Bone marrow (tissue), 2 donors: ENCODE measurements at regions not wholly inside any gene's neighbourhood (a gene's known extent, or its start where the extent isn't known, plus 50 kb on each side); places are given as distances from the start of the nearest gene placed in this dataset.

Experiments used
- DNase-seq, 2 donors: peaks; one replicate each; lab custom pipeline; 2025; lab: John Stamatoyannopoulos, UW

DNA sequence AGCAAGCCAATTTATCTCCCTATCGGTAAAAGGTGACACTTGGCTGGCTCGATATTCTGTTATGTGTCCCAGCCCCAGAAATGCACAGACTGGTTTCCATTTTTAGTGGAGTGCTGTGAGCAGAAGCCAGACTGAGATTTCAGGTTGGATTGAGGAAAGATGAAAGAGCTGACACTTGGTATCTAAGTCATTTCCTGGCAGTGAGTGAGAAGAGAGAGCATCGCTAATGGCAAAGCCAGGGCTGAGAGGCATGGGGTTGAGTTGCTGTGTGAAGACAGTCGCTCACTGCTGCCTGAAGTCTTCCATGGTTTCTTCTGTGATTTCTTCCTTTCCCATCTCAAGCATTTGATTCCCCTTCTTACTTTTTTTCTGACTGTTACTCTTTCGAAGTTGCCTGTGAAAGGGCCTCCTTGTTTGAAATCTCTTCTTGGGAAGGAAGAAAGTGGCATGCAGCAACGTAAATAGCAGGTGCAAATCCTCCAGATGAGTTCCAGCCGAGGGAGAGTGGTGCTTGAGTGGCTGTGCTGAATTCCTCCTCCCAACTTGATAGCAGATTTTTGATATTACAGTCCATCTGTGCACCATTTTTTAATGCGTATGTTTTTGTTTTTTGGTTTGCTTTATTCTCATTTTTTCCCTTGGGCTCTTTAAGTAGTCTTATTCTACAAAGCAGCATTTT is 109.2 kb upstream of the LIMCH1 start:
- no peak for DNase-seq

DNA sequence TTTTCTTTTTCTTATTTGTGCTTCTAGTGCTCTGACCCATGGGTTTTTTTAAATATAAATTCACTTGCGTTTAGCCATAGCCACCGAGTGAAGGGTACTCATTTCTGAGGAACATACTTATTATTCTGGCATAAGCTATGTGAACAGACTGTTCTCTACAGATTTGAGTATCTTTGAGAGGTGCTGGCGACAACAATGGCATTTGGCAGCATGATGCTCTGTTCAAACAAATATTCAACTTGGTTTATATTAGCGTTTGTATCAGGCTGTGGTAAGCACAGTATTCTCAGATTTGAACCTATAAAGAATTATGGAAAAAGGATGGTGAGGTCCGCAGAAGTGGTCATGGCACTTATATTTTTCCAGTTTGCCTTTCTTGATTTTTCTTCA is 108.7 kb upstream of the LIMCH1 start:
- no peak for DNase-seq

DNA sequence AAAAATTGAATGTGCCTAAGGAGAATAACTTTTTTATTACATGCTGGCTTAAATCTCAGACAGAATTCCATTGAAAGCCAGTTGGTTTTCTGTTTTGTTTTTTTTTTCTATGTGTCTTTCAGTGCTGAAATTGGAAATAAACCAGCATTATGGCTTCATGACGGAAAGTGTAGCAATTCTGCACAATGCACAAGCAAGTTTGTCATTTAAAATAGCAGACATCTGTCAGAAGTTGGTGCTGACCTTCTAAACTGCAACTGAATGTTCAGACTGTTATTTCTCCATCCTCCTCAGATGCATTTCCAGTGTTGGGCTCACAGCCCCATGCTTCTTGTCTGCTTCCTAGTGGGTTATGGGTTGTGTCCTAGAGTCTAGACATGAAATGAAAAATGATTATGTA is 107.2 kb upstream of the LIMCH1 start:
- no peak for DNase-seq

DNA sequence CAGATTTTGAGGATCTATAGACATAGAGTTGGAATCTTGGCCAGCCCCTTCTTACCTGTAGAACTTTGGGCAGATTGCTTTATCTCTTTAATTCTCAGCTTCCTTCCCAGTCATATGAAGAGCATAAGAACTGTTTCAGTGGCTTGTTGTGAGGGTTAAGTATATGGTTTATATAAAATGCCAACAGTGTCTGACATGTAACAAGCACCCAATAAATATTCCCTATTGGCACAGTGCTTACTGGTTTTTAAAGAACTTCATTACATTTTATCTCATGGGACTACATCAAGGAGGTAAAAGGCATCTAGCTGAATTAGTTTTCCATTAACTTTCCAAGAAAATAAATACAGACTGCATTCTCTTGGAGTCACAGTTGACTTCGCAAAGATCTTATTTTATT is 106.7 kb upstream of the LIMCH1 start:
- DNase-seq: no peak

DNA sequence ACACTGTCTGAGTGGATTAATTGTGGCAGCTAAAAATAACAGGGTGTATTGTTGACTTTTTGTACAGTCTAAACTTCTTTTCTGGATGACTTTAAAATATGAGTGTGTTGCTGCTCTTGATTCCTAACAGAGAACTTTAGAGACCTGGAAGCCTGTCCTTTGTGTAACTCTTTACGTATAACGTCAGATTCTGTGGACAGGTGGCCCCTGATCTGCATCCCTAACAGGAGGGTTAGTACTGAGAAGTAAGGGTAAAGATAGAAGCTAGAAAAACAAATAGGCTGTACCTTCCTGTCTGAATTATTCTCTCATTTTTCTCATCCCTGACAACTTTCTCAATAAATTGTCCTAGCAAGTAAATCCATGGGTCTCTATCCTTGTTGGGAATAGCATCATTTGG is 105.7 kb upstream of the LIMCH1 start:
- DNase-seq: no peak

DNA sequence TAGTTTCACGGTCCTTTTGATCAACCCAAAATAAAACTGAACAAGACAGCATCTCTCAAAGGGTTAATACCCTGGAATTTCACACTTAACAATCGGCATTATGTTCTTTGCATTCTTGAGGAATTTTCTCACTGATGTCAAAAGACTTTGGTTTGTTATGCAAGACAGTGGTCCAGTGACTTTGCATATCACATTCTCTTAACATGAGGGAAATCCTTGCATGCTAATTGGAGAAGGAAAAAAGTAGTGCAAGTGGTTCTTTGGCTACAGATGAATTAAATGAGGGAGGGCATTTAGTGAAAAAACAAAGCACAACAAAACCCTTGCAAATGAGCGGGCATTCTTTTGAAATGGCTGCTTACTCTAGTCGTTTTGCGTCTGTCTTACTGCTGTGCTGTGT is 105.1 kb upstream of the LIMCH1 start:
- no peak for DNase-seq

DNA sequence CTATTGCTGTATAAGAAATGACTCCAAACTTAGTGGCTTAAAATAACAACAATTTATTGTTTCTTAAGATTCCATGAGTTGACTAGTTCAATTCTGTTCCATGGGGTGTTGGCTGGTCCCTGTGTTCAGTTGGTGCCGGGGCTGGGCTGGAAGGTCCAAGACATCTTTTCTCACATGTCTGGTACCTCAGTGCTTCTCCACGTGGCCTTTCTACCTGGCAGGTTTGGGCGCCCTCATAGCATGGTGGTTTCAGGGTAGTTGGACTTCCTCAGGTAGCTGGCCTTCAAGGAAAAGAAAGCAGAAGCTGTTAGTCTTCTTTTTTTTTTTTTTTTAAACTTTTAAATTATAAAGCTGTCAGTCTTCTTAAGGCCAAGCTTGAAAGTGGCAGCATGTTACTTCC is 104.6 kb upstream of the LIMCH1 start:
- no peak for DNase-seq

DNA sequence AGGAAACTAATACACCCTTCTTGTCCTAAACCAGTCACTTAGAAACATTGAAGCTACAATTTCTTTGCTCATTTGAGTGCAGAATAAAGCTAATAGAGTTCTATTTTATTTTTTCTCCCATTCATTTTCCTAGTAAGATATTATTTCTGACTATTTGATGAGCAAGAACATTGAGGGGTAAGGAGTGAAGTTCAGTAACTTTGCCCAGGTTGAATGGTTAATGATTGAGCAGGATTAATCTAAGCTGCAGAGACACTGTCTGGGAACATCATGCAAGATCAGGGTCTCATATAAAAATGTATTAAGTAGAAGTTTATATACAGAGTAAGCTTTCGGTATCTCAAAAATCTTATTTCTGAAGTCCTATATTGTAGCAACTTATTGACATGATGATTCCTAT is 102.4 kb upstream of the LIMCH1 start:
- DNase-seq: no peak

DNA sequence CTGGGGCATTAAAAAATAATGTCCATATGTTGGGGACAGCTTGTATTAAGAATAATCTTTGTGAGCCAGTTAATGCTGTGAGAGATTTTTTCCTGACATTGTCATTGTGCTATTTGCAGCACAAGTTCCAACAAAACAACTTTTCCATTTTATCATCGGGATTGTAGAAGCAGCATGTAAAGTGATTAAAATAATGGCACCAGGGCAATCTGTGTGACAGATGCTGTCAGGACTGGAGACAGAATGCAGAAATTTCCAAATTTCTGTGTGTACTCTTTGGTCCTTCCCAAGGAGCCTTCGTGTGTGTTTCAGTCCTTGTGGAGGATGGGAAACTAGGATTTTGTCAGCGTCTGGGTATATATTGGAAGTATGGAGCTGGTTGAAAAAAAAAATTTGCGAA is 101.5 kb upstream of the LIMCH1 start:
- no peak for DNase-seq

DNA sequence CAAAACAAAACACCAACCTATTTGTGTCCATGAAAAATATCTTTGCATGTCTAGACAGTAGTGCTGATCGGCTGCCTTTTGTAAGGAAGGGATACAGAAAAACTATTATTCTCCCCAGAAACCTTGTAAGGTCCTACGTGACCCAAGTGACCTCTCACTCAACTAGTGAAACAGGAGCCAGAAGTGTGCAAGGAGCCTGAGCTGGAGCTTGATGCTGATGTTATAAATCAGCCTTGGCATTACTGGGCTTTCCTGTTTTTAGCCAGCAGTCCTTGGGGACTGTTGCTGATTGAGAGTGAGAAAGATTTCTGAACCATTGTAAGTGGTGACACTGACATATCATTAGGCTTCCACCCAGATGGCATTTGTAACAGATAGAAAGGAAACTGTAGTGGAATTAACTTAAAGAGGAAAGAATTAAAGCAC is 100.8 kb upstream of the LIMCH1 start:
- no peak for DNase-seq

DNA sequence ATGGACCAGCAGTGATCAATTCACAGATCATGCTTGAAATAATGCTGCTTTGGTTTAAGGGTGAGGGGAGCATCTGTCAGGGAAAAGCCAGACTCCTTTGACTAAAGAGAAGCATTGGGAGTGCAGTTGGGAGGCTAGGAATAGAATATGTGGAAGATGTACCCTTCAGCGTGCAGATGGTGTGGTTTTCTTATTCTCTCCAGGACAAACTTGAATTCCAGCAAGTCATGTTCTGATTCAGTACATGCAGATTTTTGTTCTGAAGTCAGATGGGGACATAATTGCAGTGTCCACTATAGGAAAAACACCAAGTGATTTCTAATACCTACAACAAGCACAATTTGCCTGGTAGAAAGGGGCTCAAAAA is 99.0 kb upstream of the LIMCH1 start:
- DNase-seq: no peak

DNA sequence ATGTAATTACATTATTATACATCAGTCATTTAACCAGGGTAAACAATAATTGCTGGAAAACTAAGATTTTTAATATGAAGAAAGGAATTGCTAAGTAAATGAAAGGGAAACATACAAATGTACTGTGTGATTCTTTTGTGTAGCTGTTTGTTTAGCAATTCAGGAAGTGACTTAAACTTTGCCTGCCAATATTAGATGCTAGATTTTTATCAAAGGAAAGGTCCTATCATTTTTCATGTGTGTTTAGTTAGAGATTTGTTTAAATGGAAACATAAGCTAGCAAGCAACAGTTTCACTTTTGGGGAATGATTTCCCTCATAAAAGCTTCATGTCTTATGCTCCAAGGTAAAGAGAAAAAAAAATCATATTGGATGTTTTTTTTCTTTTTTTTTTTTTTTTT is 95.1 kb upstream of the LIMCH1 start:
- no peak for DNase-seq

DNA sequence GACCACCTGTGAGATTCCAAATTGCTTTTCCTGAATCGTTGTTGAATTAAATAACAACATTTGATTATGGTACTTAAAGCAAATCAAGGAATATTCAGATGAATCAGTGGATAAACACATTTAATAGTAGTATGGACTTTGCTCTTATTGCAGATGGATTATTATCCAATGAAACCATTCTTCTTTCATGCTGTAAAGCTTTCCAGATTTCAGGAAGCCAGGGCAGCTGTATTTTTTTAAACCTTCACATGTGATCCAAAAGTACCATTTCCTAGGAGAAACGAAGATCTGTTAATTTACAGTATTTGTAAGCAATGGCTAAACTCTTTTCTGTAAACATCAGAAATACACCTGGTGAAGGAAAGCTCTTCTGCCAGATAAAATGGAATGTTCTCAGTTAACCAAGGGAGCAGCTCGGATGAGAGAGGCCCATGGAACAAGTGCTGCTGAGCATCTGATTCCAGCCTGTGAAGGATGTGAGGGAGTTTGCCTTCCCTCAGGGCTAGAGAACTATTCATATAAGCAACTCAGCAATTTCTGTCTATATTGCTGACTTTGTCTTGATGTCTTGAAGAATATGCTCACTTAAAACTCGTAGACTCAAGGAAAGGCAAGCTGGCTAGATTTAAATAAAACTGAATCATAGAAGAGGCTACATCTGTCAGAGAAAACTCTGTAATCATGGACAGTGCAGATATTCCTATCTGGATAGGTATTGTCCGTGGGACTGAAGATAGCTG is 94.4 kb upstream of the LIMCH1 start:
- no peak for DNase-seq

DNA sequence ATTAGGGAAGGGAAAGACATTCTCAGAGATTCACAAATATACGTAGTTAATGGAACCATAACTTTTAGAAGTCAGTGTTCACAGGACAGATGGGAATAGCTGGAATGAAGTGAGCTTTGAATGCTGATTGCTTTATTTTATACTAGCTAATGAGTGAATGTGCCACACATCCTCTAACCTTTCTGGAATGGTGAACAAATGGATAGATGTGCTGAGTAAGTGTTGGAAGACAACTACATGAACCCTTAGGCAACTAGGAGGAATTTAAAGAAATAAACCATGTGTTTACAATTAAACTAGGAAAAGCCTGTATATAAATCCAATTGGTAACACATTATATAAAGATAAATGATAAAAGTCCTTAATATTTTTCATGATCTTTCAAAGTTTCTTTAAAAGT is 91.6 kb upstream of the LIMCH1 start:
- no peak for DNase-seq

DNA sequence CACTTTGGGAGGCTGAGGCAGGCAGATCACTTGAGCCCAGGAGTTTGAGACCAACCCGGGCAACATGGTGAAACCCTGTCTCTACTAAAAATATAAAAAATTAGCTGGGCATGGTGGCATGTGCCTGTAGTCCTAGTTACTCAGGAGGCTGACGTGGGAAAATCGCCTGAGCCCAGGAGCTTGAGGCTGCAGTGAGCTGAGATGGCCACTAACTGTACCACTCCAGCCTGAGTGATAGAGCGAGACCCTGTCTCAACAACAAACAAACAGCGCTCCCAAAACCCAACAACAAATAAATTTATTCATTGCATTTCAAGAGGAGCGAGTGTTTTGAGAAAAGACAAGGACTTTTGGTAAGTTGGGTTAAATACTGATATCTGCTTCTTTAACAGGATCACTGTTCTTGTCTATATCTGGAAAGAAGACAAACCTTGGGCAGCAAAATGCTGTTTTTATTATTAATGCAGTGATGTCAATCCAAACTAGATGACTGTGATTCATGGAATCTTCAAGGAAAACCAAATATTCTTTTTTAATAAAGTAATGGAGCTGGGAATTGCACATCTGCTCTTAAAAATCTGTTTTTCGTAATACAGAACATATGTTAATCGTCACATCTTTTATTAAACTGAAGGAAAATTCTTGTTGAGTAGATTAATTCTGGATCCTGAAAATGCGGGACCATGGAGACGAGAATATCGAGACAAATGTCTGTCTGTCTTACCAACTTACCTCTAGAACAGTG is 90.8 kb upstream of the LIMCH1 start:
- no peak for DNase-seq

DNA sequence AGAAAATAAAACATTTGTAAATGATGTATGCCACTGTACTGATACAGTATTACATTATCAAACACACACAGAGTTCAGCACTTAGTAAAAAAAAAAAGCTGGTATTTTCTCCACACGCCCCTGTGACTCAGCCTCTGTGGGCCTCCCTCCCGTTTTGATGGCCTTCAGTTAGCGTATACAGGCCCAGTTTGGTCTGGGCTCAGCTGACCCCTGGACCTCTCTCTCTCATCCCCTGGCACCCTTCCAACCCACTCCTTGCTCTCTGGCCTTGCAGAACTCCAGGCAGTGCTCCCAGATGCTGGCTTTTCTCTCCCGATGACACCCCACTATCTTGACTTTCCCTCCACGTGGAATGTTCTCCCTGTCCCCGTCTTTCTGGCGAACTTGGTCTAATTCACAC is 89.0 kb upstream of the LIMCH1 start:
- no peak for DNase-seq

DNA sequence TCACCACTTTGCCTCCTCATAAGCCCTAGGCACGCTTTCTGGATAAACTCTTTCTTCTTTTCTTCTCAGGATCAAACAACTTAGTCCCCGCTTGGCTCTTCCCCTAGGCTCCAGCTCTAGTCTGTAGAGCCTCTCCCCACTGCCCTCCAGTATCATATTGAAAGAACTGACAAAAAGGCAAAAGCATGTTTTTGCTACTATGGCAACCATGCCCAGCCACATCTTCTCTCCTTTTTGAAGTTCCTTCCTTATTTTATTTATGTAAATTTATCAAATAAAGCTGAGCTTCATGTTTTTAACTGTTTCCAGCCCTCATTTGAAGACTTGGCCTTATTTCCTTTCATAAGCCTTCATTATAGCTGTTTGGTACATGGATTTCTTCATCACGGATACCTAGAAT is 86.0 kb upstream of the LIMCH1 start:
- no peak for DNase-seq

DNA sequence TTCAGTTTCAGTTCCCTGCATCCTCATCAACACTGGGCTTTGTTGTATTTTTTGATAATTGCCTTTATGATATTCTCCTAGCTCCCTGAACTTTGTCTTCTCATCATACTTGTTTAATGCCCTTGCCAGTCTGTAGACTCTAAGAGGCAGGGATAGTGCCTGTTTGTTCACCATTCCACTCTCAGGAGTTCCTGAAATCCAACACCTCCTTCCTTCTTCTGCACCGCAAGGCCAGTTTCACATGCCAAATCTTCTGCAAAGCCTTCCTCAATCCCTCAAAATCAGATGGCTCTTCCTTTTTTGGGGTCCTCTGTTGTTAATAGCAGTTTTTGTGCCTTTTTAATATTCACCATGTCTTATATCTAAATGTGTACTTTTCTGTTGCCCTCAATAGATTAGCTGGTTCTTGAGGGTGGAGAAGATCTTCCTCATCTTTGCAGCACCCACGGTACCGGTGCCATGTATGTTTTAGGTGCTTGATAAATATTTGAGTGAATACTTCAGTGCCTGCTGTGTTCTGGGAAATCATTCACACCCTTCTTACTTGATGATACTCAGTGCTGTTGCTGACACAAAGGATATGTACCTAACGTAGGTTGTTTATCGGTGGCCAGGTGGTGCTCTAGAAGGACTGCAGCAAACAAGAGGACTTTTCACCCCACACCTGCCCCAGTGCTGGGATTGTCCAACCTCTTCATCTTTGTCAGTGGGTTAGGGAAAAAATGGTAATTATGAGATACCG is 85.3 kb upstream of the LIMCH1 start:
- DNase-seq: no peak

DNA sequence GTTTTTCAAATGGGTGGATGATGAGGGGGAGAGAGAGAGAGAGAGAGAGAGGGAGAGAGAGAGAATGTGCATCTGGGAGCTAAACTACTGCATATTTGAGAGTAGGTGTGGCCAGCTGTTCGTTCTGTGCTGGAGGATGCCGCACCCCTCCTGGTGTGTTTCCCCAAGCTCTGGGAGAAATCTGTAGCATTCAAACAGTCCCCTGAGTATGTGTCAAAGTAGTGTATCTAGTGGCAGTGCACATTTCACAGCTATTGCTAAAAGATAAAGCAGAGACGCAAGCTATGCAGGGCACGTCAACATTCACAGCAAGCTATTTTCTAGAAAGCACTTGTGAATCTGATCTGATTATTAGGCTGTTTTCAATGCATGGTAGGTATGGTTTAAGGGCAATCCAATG is 83.5 kb upstream of the LIMCH1 start:
- no peak for DNase-seq

DNA sequence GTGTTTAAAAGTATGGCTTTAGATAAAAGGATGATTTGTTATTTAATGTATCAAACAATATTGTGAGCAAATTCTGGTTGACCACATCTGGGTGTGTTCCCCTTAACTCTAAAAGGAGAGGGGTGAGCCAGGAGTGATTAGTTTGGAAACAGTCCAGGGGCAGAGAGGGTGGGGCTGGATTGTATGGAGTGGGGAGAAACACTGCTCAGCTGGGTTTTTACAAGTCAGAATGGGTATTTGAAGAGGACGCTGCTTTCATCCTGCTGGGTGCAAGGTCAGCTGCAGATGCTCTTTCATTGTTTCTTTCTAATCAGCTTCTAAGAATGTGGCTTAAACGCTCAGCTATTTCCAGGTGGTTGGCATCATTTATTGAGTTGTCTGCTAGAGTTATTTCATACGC is 82.8 kb upstream of the LIMCH1 start:
- no peak for DNase-seq

DNA sequence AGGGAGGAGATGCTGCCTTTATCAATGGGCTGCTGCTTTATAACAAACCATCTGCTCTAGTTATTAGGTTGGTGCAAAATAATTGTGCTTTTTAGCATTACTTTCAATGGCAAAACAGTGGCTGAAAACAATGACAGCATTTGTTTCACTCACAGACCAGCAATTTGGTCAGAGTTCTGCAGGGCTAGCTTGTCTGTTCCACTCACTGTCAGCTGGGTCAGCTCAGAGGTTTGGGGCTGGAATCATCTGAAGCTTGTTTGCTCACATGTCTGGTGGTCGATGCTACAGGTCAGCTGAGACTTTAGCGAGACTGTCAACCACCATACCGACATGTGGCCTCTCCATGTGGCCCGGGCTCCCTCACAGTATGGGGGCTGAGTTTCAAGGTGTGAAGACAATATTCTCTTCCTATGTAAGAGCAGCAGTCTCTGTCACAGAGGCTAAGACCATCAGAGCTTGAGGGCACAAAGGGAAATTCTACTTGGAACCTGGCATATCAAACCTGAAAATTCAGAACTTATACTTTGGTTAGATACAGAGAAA is 81.3 kb upstream of the LIMCH1 start:
- no peak for DNase-seq

DNA sequence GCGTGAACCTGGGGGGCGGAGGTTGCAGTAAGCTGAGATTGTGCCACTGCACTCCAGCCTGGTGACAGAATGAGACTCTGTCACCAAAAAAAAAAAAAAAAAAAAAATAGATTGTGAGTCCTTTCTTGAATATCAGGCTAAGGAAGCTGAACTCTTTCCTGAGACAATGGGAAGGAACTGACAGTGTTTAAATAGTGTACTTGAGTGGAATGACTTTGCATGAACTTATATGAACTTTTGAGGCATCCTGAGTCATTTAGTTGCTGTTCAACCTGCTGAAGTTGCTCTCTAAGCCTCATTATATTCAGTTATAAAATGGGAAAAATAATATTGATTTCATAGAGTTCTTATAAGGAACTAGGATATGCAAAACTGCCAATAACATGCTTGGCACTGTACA is 79.3 kb upstream of the LIMCH1 start:
- DNase-seq: no peak
